ENCODE measurements at regions not wholly inside any gene's neighbourhood (a gene's known extent, or its start where the extent isn't known, plus 50 kb on each side); places are given as distances from the start of the nearest gene placed in this dataset.

DNA sequence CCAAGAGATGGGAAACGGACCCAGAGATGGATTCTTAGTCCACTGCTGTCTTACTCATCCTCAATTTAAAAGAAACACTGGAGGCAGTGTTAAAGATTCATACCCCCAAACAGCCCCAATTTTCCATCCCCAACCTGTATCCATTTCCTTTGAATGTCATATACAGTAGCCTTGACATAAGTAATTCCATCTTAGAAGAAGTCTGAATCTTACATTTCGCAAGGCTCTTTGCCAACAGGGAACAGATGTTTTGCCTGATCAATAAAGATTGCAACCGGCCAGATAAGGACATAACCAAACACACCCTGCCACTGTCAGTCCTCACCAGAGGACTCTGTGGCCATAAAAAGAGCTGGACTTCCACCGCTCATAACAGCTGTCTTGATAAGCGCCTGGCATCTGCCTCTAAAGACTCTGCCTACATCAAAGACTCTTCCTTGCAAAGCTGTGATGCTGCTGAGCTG lies 59.0 kb upstream of the MED9 start:
- no peak for DNase-seq (ENCODE audit: low read depth)

GRCh38 chr17:17419166-17419565 lies 57.6 kb upstream of the MED9 start:
- DNase-seq (ENCODE audit: low read depth): no peak

DNA sequence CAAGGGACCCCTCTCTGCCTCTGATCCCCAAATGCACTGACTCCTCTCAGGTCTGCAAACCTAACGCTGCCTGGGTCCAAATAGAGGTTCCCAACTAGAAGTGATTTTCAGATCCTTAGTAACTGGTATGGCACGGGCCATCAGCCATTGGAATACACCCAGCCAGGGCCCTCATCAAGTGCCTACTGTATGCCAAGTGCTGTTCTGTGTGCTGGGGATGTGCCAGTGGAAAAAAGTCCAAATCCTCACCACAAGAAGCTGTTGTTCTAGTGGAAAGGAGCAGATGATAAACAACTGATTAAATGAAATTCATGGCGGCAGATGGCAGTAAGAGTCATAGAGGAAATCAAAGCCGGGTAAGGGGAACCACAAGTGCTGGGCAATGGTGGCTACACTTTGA lies 57.2 kb upstream of the MED9 start:
- no peak for DNase-seq (ENCODE audit: low read depth)

GRCh38 chr17:17420082-17420481 lies 56.7 kb upstream of the MED9 start:
- DNase-seq (ENCODE audit: low read depth): no peak

DNA sequence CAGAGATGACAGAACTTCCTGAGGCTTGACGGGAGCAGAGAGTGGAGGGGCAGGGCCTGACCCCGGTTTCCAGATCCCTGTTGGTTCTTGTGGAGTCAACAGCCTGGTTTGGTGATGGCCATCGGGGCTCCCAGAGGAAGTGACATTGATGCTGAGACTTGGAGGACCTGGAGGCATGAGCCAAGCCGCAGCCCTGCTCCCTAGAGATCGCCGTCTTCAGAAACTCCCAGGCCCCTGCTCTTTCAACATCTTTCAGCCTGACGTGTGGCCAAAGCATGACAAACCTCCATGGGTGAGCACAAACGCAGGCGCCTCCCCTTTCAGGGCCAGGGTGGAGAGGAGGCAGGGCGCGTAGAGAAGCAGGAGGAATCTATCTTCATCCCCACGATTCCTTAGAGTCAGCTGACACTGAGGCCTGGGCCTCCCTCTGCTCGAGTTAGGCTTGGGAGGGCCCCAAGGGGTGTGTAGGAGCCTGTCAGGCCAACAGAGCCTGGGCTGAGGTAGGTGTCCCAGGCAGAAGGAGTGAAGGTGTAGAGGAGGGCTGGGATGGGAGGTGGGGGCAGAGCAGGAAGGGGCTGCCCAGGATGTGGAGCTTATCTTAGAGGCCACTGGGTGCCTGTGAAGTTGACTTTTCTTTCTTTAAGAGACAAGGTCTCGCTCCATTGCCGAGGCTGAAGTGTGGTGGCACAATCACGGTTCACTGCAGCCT lies 56.1 kb upstream of the MED9 start:
- no peak for DNase-seq (ENCODE audit: low read depth)

GRCh38 chr17:17421346-17422216 lies 55.2 kb upstream of the MED9 start:
- no peak for DNase-seq (ENCODE audit: low read depth)

DNA sequence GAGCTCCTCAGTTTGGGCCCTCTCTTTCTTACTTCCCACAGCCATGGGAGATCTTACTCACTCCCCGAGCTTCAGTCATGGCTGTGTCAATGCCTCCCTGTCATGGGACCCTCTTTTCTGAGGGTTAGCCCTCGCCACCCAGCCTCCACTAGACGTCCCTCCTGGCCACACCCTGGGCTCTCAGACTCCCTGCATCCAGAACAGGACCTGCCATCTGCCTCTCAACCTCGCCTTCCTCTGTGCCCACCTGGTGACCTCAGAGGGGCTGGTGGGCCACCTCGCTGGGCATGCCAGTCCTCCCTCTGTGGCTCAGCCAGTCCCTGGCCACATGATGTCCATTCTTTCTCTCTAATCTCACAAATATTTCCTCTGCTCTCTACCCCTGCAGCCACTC lies 54.6 kb upstream of the MED9 start:
- DNase-seq (ENCODE audit: low read depth): no peak

DNA sequence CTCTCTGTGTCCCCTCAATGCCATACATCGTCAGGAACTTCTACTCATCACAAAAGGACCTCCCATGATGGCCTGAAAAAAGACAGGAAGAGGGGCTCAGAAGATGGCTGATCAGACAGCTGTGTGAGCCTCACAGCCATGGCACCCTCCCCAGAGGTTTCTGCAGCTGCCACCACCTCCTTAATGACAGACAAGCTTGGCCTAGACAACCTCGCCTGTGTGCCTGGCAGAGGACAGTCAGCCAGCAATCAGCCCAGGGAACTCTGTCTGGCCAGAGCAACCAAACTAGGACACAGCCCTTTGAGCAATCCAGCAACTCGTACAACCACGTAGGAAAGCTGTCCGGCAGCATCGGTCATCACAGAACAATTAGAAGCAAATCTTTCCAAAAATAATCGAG lies 54.2 kb upstream of the MED9 start:
- no peak for DNase-seq (ENCODE audit: low read depth)

DNA sequence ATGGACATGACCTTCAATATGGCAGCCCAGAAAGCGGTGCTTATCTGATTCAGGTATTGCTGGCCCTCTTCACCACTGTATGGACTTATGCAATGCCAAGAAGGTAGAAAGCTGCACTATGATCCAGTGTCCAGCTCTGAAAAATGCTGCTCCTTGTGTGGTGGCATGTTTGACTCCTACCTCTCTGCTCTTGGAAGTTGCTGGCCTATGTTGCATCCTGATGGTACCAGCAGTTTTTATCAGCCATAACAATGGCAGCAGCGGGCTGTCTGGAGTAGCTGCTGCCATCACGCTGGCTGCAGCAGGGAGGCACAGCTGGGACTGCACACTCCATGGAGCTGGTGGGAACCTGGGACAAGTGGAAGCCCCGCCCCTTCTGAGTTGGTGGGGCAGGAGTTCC lies 53.1 kb upstream of the MED9 start:
- DNase-seq (ENCODE audit: low read depth): no peak

GRCh38 chr17:17424552-17424951 lies 52.2 kb upstream of the MED9 start:
- DNase-seq (ENCODE audit: low read depth): no peak

DNA sequence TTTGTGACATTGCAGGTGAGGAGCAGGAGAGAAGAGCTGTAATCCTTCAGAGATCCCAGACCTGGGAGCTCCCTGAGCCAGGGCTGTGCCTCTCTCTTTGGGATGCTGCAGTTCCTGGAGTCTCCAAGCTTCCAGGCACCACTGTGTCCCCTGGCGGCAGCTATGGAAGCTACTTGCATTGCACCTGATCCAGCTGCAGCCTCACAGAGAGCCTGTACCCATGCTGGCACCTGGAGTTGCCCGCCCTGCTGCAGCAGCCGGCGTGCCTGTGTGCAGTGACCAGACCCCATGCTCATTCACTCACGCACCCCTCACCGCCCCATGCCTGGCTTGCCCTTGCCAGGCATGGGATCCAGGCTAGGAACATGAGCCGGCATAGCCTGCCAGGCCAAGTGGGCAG lies 51.8 kb upstream of the MED9 start:
- no peak for DNase-seq (ENCODE audit: low read depth)

DNA sequence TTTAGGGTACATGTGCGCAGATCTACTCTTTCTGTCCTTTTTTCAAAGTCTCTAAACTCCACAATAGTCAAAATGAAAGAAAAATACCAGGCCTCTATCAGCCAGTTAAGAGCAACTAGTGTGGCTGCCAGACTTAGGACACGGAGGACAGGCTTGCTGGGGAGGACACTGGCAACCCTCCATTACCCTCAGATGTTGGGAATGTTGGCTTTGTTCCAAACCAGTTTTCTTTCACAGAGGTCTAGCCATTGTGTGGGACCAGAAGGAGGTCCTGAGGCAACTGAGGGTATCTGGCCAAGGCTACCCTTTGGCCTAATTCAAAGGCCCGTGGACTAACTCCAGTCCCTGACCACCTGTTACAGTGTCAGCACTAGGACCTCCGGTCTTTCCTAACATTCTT lies 51.2 kb upstream of the MED9 start:
- no peak for DNase-seq (ENCODE audit: low read depth)

DNA sequence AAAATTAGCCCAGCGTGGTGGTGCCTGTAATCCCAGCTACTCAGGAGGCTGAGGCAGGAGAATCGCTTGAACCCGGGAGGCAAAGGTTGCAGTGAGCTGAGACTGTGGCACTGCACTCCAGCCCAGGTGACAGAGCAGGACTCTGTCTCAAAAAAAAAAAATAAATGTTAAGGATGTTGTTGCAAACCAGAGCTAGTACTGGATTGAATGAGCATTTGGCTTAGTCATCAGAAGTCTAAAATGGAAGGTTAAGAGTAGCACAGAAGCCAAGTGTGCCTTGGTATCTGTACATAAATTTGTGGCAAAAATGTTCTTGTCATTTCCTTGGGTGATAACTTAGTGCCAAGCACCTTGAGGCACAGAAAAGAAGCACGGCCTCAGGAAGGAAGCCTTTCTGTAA lies 50.6 kb upstream of the MED9 start:
- DNase-seq (ENCODE audit: low read depth): no peak

Measured in fibroblast of the conjunctiva (primary cell).